ENCODE measurements at regions not wholly inside any gene's neighbourhood (a gene's known extent, or its start where the extent isn't known, plus 50 kb on each side); places are given as distances from the start of the nearest gene placed in this dataset.
A peak's percentile ranks its signal among the peaks of the same experiment; 100 is the strongest.
"Not testable (repeated sequence)": the region's sequence is repeated elsewhere in the genome, so short reads cannot be mapped to it uniquely, and the experiment has no call there.

GRCh38 chr10:61219696-61220095, 233.5 kb downstream of the TMEM26 start:
- DNase-seq (ENCODE audit: low spot score) (no peak), ATAC-seq (no peak)
- intact Hi-C loops (cut with DNase I): no loop called here

- intact Hi-C loops (cut with DNase I): no loop called here
- ATAC-seq (no peak), DNase-seq (ENCODE audit: low spot score) (no peak)
Measured at GRCh38 chr10:61217851-61218565, 235.2 kb downstream of the TMEM26 start.

GRCh38 chr10:61215246-61215645, 237.9 kb downstream of the TMEM26 start:
- ATAC-seq (no peak), DNase-seq (ENCODE audit: low spot score) (no peak)
- intact Hi-C loops (cut with DNase I): no loop called here

GRCh38 chr10:61211468-61211867, 241.7 kb downstream of the TMEM26 start:
- no peak for DNase-seq (ENCODE audit: low spot score)
- intact Hi-C loops (cut with DNase I): no loop called here
- ATAC-seq: no peak

GRCh38 chr10:61197057-61197456, 253.1 kb upstream of the RHOBTB1 start:
- ATAC-seq (peak; percentile 75), DNase-seq (ENCODE audit: low spot score) (no peak)
- intact Hi-C loops (cut with DNase I): no loop called here

- intact Hi-C loops (cut with DNase I): no loop called here
- DNase-seq (ENCODE audit: low spot score): no peak
- no peak for ATAC-seq
Measured at GRCh38 chr10:61195211-61195610, 251.2 kb upstream of the RHOBTB1 start.

- ATAC-seq; intact Hi-C loops (cut with DNase I); DNase-seq (ENCODE audit: low spot score): not testable (repeated sequence)
Measured at GRCh38 chr10:61192589-61192988, 248.6 kb upstream of the RHOBTB1 start.

GRCh38 chr10:61192042-61192441, 248.1 kb upstream of the RHOBTB1 start:
- ATAC-seq (no peak), DNase-seq (ENCODE audit: low spot score) (no peak)
- intact Hi-C loops (cut with DNase I): no loop called here

GRCh38 chr10:61189912-61190311, 245.9 kb upstream of the RHOBTB1 start:
- ATAC-seq (no peak), DNase-seq (ENCODE audit: low spot score) (no peak)
- intact Hi-C loops (cut with DNase I): no loop called here

- intact Hi-C loops (cut with DNase I): no loop called here
- ATAC-seq (no peak), DNase-seq (ENCODE audit: low spot score) (no peak)
Measured at GRCh38 chr10:61188691-61189090, 244.7 kb upstream of the RHOBTB1 start.

- DNase-seq (ENCODE audit: low spot score): no peak
- intact Hi-C loops (cut with DNase I): no loop called here
- no peak for ATAC-seq
Measured at GRCh38 chr10:61188101-61188500, 244.1 kb upstream of the RHOBTB1 start.

- intact Hi-C loops (cut with DNase I): no loop called here
- DNase-seq (ENCODE audit: low spot score): no peak
- no peak for ATAC-seq
Measured at GRCh38 chr10:61187601-61188000, 243.6 kb upstream of the RHOBTB1 start.

GRCh38 chr10:61186408-61186807, 242.4 kb upstream of the RHOBTB1 start:
- intact Hi-C loops (cut with DNase I): no loop called here

GRCh38 chr10:61184429-61184828, 240.4 kb upstream of the RHOBTB1 start:
- intact Hi-C loops (cut with DNase I): no loop called here
- ATAC-seq (no peak), DNase-seq (ENCODE audit: low spot score) (no peak)

More at GRCh38 chr10:61186408-61186807, 242.4 kb upstream of the RHOBTB1 start:
- no peak for DNase-seq (ENCODE audit: low spot score)
- ATAC-seq: no peak

GRCh38 chr10:61183967-61184366, 240.0 kb upstream of the RHOBTB1 start:
- DNase-seq (ENCODE audit: low spot score): no peak
- intact Hi-C loops (cut with DNase I): no loop called here
- no peak for ATAC-seq

- intact Hi-C loops (cut with DNase I): no loop called here
- DNase-seq (ENCODE audit: low spot score) (no peak), ATAC-seq (no peak)
Measured at GRCh38 chr10:61181832-61182231, 237.8 kb upstream of the RHOBTB1 start.

- intact Hi-C loops (cut with DNase I): no loop called here
- ATAC-seq: no peak
- DNase-seq (ENCODE audit: low spot score): no peak
Measured at GRCh38 chr10:61179771-61180170, 235.8 kb upstream of the RHOBTB1 start.

- intact Hi-C loops (cut with DNase I): no loop called here
- ATAC-seq (no peak), DNase-seq (ENCODE audit: low spot score) (no peak)
Measured at GRCh38 chr10:61176424-61176823, 232.4 kb upstream of the RHOBTB1 start.

- intact Hi-C loops (cut with DNase I): no loop called here
- peak; percentile 95 for ATAC-seq
- DNase-seq (ENCODE audit: low spot score): no peak
Measured at GRCh38 chr10:61175316-61175715, 231.3 kb upstream of the RHOBTB1 start.

GRCh38 chr10:61173450-61173849, 229.5 kb upstream of the RHOBTB1 start:
- intact Hi-C loops (cut with DNase I): no loop called here
- no peak for DNase-seq (ENCODE audit: low spot score)
- ATAC-seq: no peak

- no peak for DNase-seq (ENCODE audit: low spot score)
- no peak for ATAC-seq
- intact Hi-C loops (cut with DNase I): no loop called here
Measured at GRCh38 chr10:61172182-61172926, 228.4 kb upstream of the RHOBTB1 start.

Measured in sciatic nerve (tissue), 2 donors.